Activated CD4-positive, alpha-beta T cell treated with anti-CD3 and anti-CD28 coated beads, Interleukin-2, amount 10 ng/mL, durations not matched to agents 7 days and 5 days (primary cell): ENCODE measurements at regions not wholly inside any gene's neighbourhood (a gene's known extent, or its start where the extent isn't known, plus 50 kb on each side); places are given as distances from the start of the nearest gene placed in this dataset.

Experiments
- CTCF ChIA-PET: fragments of 350-600 bp; sonication (Branson Sonifier 250); formaldehyde crosslinking; loops from one replicate; lab custom pipeline; 2021; ENCODE audit warnings: antibody characterized with exemption; lab: Charles Lee
- POLR2A ChIA-PET: fragments of 350-600 bp; sonication (Branson Sonifier 250); formaldehyde crosslinking; loops from one replicate; lab custom pipeline; 2021; ENCODE audit warnings: antibody characterized with exemption; lab: Charles Lee
- DNase-seq: peaks from one replicate; pipeline ENCODE4 v3.0.0-alpha.2; 2020
- H3K27ac Mint-ChIP-seq: one replicate; pipeline ENCODE4 v1.8.0; 2021; ENCODE audit warnings: mild to moderate bottlenecking, moderate library complexity, mixed read lengths
- H3K27me3 Mint-ChIP-seq: one replicate; pipeline ENCODE4 v1.8.0; 2021; ENCODE audit warnings: mixed read lengths
- H3K36me3 Mint-ChIP-seq: one replicate; pipeline ENCODE4 v1.8.0; 2021; ENCODE audit warnings: low read depth, mixed read lengths
- H3K4me1 Mint-ChIP-seq: one replicate; pipeline ENCODE4 v1.8.0; 2021; ENCODE audit warnings: mixed read lengths
- H3K4me3 Mint-ChIP-seq: one replicate; pipeline ENCODE4 v1.8.0; 2021; ENCODE audit warnings: mild to moderate bottlenecking, moderate library complexity, mixed read lengths
- H3K9me3 Mint-ChIP-seq: one replicate; pipeline ENCODE4 v1.8.0; 2021; ENCODE audit warnings: mixed read lengths

DNA sequence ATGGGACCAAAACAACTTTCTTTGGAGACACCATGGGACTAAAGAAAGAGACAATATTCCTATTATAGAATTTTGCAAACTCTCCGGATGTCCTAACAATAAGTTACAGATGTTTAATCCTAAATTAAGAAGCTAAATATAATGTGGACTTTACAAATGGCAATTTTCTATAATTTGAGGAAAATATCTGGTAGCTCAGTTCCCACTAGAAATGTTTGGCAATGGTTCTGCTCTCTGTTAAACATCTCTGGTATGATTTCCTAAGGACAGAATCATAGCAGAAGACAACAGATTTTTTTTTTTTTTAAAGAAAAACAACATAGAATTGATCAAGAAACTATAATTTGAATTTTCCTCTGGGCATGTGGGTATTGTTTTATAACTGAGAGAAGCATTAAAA, 232.8 kb downstream of the ENC1 start:
- no peaks in the 10 kb centered on the region for H3K9me3 Mint-ChIP-seq
- no peaks in the 10 kb centered on the region for H3K4me1 Mint-ChIP-seq
- CTCF ChIA-PET: no interaction called here
- no peak overlapping the region for H3K4me3 Mint-ChIP-seq
- H3K27ac Mint-ChIP-seq: no peak overlapping the region
- POLR2A ChIA-PET: no interaction called here
- H3K36me3 Mint-ChIP-seq: no peaks in the 10 kb centered on the region
- no peak for DNase-seq
- peaks cover 2% of the 10 kb centered on the region for H3K27me3 Mint-ChIP-seq

DNA sequence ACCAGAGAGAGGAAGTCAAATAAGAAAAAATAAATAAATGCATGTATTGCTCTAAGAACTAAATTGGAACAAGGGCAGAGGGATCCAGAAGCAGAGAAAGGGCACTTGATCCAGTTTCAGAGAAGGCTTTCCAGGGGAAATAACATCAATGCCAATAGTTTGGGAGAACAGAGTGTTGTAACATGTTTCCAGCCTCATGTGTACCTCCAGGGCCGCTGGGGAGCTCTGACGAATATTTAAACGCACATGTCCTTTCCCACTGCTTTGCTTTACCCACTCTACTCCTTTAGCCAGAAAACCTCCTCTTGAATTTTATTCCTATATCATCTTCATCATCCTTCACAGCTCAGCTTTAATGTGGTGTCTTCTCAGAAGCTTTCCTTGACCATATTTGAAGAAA, 233.7 kb downstream of the ENC1 start:
- no peak for DNase-seq
- no peak overlapping the region for H3K27ac Mint-ChIP-seq
- ChIA-PET CTCF (no interaction called here), POLR2A (no interaction called here)
- no peaks in the 10 kb centered on the region for H3K4me1 Mint-ChIP-seq
- H3K27me3 Mint-ChIP-seq: peaks cover 2% of the 10 kb centered on the region
- H3K9me3 Mint-ChIP-seq: no peaks in the 10 kb centered on the region
- H3K36me3 Mint-ChIP-seq: no peaks in the 10 kb centered on the region
- no peak overlapping the region for H3K4me3 Mint-ChIP-seq

GRCh38 chr5:74405593-74405992, 234.9 kb downstream of the ENC1 start:
- Mint-ChIP-seq H3K4me3 (no peak overlapping the region), H3K9me3 (no peaks in the 10 kb centered on the region), H3K27ac (no peak overlapping the region), H3K4me1 (no peaks in the 10 kb centered on the region), H3K27me3 (peaks cover 2% of the 10 kb centered on the region), H3K36me3 (no peaks in the 10 kb centered on the region)
- ChIA-PET POLR2A (no interaction called here), CTCF (no interaction called here)
- DNase-seq: no peak

DNA sequence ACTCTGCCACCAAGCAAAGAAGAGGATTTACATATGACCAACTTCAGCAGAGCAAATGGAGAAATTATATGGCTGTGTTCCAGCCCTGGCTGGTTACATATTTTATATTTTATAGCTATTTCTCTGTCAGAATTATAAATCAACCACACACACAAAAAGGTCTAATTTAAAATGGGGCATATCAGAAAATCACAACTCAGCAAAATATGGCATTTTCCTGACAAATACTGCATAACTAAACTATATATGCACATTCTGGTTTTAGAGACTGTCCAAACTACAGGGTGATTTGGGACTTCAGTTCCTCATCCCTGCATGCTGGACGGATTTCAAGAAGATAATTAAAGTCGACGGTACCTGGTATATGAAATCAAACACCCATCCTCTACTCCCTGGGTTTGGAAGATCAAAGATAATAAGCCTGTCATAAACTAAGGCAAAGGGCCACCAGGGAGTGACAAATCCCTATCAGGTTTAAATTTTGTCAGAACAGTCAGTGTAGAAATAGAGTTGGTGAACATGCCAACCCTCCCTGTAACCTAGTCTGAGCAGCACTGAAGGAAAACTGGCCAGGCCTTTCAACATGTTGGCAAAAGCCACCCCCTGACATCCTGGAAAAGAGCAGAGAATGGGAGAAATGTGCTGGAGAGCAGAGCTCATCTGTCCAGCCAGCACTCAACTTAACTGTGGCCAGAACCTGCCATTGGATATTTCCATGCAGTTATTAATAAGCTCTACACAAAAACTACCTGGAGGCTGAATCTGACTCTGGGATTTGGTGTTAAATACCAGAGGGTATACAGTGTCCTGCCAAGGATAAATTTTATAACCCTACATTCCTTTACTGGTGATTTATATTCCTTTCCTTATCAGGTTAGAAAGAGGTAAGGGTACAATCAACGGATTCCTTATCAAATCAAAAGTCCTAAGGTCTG, 235.7 kb downstream of the ENC1 start:
- Mint-ChIP-seq H3K4me1 (no peaks in the 10 kb centered on the region), H3K4me3 (no peak overlapping the region), H3K27ac (no peak overlapping the region), H3K36me3 (no peaks in the 10 kb centered on the region), H3K9me3 (no peaks in the 10 kb centered on the region), H3K27me3 (peaks cover 2% of the 10 kb centered on the region)
- DNase-seq: no peak
- ChIA-PET CTCF (no interaction called here), POLR2A (no interaction called here)

GRCh38 chr5:74403771-74404170, 236.8 kb downstream of the ENC1 start:
- ChIA-PET POLR2A (no interaction called here), CTCF (no interaction called here)
- Mint-ChIP-seq H3K9me3 (no peaks in the 10 kb centered on the region), H3K27me3 (peaks cover 2% of the 10 kb centered on the region), H3K4me1 (no peaks in the 10 kb centered on the region), H3K4me3 (no peak overlapping the region), H3K36me3 (no peaks in the 10 kb centered on the region), H3K27ac (no peak overlapping the region)
- DNase-seq: no peak

DNA sequence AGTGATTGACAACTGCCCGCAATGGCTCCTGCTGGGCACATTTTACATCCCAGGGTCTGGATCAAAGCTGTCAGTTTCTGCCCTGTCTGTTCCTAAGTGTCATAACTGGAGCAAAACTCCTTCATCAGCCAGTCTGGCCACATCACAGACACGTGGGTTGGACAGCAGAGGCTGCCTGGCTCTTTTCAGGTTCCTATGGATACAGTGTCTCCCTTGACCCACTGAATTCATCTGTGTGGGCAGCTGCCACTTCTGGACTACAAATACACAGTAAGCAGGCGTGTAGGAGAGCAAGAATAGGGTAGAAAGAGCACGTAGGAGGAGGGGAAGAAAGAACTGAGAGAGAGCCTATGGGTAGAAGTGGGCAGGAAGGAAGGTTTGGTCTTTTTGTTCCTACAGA, 238.0 kb downstream of the ENC1 start:
- H3K36me3 Mint-ChIP-seq: no peaks in the 10 kb centered on the region
- no peaks in the 10 kb centered on the region for H3K9me3 Mint-ChIP-seq
- POLR2A ChIA-PET: no interaction called here
- H3K27ac Mint-ChIP-seq: no peak overlapping the region
- no peaks in the 10 kb centered on the region for H3K4me1 Mint-ChIP-seq
- H3K27me3 Mint-ChIP-seq: peaks cover 2% of the 10 kb centered on the region
- CTCF ChIA-PET: no interaction called here
- DNase-seq: no peak
- no peak overlapping the region for H3K4me3 Mint-ChIP-seq

DNA sequence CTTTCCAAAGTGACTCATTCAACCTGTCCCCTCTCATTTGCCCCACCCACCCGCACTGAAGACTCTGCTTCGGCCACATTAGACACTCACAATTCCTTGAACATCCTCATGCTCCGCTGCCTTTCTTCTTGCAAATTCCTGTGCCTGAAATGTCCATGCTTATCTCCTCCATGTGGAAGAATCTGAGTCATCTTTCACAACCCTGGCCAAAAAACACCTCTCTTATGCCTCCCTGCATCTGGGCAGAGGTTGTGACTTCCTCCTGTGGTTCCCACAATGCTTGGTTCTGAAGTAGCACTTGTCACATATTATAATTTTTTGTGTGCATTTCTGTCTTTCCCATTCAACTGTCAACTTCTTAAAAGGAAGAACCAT, 238.6 kb downstream of the ENC1 start:
- POLR2A ChIA-PET: no interaction called here
- Mint-ChIP-seq H3K9me3 (no peaks in the 10 kb centered on the region), H3K4me3 (no peak overlapping the region), H3K36me3 (no peaks in the 10 kb centered on the region), H3K27ac (no peak overlapping the region), H3K4me1 (no peaks in the 10 kb centered on the region), H3K27me3 (peaks cover 1% of the 10 kb centered on the region)
- DNase-seq: no peak
- CTCF ChIA-PET: no interaction called here

- no peaks in the 10 kb centered on the region for H3K36me3 Mint-ChIP-seq
- no peak overlapping the region for H3K4me3 Mint-ChIP-seq
- H3K27me3 Mint-ChIP-seq: no peaks in the 10 kb centered on the region
- no peak for DNase-seq
- no peaks in the 10 kb centered on the region for H3K4me1 Mint-ChIP-seq
- POLR2A ChIA-PET: no interaction called here
- H3K27ac Mint-ChIP-seq: no peak overlapping the region
- CTCF ChIA-PET: no interaction called here
- H3K9me3 Mint-ChIP-seq: no peaks in the 10 kb centered on the region
Measured at GRCh38 chr5:74401281-74401945, 239.1 kb downstream of the ENC1 start.

DNA sequence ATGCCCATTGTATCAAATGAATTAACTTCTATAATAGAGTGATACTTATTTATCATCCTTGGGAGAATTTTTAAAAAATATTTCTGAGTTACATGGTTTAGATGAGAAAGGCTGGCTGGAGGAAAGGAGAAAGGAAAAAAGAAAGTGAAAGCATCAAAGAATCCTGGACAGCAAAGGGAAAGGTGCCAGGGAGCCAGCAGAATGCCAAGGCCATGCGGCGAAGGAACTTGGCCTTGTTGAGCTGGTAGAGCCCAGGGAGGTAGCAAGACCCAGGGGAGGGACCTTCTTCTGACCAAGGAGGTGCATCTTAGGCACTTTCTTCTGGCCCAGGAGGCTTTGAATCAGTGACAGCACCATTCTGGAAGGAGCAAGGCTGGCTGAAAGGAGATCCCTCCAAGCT, 240.5 kb downstream of the ENC1 start:
- Mint-ChIP-seq H3K27ac (no peak overlapping the region), H3K27me3 (no peaks in the 10 kb centered on the region), H3K36me3 (no peaks in the 10 kb centered on the region), H3K4me3 (no peak overlapping the region), H3K4me1 (peaks cover 1% of the 10 kb centered on the region), H3K9me3 (no peaks in the 10 kb centered on the region)
- no peak for DNase-seq
- ChIA-PET CTCF (no interaction called here), POLR2A (no interaction called here)

GRCh38 chr5:74396913-74397622, 243.5 kb downstream of the ENC1 start:
- peaks cover 5% of the 10 kb centered on the region for H3K4me1 Mint-ChIP-seq
- H3K27me3 Mint-ChIP-seq: no peaks in the 10 kb centered on the region
- DNase-seq: no peak
- no peak overlapping the region for H3K4me3 Mint-ChIP-seq
- no peak overlapping the region for H3K27ac Mint-ChIP-seq
- no peaks in the 10 kb centered on the region for H3K9me3 Mint-ChIP-seq
- POLR2A ChIA-PET: no interaction called here
- no peaks in the 10 kb centered on the region for H3K36me3 Mint-ChIP-seq
- CTCF ChIA-PET: interaction anchor here (0.6 kb wide), 1 partner anchor 695 kb away, joined by 4 read pairs; no protein-coding TSS in a partner anchor

GRCh38 chr5:74394916-74395880, 245.3 kb downstream of the ENC1 start:
- Mint-ChIP-seq H3K36me3 (no peaks in the 10 kb centered on the region), H3K27me3 (no peaks in the 10 kb centered on the region), H3K9me3 (no peaks in the 10 kb centered on the region), H3K27ac (no peak overlapping the region), H3K4me3 (no peak overlapping the region), H3K4me1 (peaks cover 8% of the 10 kb centered on the region)
- ChIA-PET POLR2A (no interaction called here), CTCF (no interaction called here)
- no peak for DNase-seq

- CTCF ChIA-PET: no interaction called here
- Mint-ChIP-seq H3K9me3 (no peaks in the 10 kb centered on the region), H3K36me3 (no peaks in the 10 kb centered on the region), H3K27ac (no peak overlapping the region), H3K27me3 (no peaks in the 10 kb centered on the region), H3K4me3 (no peak overlapping the region), H3K4me1 (peaks cover 8% of the 10 kb centered on the region)
- no peak for DNase-seq
- POLR2A ChIA-PET: interaction anchor here (0.6 kb wide), 1 partner anchor 251 kb away, joined by 3 read pairs; no protein-coding TSS in a partner anchor
Measured at GRCh38 chr5:74394528-74394915, 246.0 kb downstream of the ENC1 start.
